Glomerular visceral epithelial cell (primary cell): ENCODE measurements at regions not wholly inside any gene's neighbourhood (a gene's known extent, or its start where the extent isn't known, plus 50 kb on each side); places are given as distances from the start of the nearest gene placed in this dataset.

Experiments
- DNase-seq: peaks from one replicate; pipeline ENCODE4 v3.0.0-alpha.2; 2016; ENCODE audit errors: extremely low spot score

DNA sequence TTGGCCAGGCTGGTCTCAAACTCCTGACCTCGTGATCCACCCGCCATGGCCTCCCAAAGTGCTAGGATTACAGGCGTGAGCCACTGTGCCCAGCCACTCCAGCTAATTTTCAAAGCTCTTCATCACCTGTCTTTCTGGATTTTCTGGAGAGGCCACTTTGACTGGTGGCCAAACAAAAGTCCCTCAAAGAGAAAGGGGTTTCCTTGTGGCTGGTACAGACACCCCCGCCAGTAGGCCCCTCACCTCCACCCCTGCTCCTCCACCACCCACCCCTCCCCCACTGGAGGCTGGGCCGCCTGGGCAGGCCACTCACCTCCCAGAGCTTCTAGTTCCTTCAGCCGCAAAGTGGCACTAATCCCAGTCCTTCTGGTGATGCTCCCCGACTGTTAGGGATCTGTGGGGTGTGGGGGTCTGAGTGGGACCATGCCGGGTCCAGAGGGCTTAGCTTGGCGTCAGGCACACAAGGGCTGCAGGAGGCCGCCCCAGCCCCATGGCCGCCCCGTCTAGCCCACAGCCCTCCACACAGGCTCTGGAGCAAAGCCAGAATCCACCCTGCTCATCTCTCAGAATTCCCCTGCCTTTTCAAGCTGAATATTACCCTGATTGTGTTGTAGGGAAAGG is 182.0 kb upstream of the IER5L start:
- DNase-seq, result no peak

DNA sequence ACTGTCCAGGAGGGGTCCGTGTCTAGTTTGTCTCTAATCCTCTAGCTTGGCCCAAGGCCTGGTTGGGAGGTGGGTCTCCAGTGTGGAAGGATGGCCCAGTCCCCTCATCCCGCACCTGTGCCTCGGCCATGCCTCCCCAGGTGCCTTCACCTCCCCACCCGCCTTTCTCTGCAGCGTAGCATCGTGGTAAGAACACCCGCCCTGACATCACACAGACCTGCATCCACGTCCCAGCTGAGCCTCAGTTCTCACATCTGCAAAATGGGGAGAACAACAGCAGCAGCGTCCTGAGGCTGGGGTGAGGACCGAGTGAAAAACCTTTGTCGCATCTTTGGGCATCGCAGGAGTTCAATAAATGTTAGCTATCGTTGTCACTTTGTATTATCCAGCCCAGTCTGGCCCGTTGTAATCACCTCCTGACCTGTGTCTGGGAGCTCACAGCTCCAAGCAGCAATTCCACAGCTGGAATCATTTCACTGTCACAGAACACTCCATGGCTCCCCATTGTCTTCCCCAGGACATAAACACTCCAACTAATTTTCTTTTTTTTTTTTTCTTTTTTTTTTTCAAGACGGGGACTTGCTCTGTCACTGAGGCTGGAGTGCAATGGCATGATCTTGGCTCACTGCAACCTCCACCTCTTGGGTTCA is 181.2 kb upstream of the IER5L start:
- no peak for DNase-seq

DNA sequence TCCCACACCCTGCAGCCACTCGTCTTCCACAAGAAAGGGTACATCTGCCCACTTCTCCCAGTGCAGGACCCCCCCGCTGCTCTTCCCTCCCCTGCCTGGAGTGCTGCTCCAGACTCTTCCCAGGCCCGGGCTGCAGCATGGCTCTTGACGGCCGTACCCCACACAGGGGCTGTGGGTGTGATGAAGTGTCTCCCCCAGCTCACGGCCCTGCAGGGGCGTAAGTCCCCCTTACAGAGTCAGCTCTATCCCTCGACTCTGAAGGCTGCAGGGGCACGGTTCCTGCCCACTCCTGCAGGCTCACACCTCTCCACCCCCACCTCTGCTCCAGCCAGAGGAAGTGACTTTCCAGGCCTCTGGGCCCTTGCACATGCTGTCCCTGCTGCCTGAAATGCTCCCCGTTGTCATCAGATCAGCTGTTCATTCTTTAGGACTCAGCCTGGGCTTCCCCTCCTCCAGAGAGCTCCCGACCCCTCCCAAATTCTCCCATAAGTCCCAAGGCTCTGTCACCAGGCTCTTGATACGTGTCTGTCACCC is 180.6 kb upstream of the IER5L start:
- DNase-seq, result no peak

DNA sequence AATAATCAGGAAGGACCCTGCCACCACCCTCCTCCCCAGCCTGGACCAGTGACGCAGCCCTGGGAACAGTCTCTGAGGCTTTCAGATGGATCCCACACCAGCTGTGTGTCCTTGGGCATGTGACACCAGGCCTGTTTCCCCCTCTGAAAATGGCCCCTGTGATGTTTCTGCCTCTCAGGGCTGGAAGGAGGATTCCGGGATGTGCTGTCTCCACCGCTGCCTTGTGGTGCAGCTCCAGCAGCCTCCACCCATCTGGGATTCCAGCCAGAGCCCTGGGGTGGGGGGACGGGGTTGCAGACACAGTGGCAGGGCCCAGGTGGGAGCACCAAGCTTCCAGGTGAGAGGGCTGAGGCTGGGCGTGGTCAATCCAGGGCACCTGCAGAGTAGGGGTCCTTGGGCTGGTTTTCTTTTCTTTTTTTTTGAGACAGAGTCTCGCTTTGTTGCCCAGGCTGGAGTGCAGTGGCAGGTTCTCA is 179.7 kb upstream of the IER5L start:
- no peak for DNase-seq

DNA sequence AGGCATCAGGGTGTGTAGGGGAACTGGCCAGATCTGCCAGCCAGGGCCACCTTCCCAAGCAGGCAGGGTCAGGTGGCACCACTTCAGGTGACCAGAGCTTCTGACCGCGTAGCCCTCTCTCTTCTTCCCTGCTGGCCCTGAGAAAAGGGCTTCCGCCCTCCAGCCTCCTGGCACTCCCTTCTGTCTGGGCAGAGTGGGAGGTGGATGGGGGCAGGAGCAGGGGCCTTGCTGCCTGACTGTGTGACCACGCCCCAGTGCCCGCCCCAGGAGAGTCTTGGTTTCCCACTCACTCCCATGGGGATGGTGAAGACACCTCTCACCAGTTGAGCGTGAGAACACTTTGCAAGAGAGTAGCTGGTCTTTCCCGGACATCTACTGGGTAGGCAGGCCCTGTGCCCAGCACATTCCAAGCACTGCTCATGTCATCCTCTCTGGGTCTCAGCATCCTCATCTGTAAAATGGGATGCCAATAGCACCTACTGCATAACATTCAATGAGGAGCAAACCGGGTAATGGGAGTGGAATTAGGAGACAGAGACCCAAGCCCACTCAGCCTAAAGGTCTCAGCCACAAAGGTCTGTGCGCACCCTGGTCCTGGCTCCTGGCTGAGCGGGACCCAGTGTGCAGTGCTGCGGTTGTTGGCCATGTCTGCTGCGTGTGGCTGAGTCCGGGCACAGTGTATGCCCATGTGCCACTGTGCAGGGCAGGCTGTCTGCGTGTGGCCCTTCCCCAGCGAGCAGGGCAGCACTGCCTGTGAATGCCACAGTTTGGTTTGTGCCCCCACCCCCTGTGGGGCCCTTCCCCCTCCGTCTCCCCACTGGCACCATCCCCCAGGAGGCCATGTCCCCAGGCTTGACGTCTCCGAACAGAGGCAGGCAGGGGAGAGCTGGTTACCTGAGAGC is 179.1 kb upstream of the IER5L start:
- no peak for DNase-seq

DNA sequence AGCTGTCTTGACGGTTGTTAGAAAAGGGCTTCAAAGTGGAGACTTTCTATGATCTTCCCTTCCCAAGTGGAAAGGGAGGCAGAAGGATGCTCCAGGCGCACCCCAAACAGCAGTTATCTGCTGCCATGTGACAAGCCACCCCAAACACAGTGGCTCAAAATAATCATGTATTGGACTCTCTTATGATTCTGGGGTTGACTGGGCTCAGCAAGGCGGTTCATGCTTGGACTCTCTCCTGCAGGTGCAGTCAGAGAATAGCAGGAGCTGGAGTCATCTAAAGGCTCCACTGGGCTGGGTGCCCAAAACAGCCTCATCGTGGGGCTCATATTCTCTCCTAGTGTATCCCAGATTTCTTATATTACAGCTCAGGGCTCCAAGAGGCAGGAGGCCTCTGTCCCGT is 177.6 kb upstream of the IER5L start:
- no peak for DNase-seq

DNA sequence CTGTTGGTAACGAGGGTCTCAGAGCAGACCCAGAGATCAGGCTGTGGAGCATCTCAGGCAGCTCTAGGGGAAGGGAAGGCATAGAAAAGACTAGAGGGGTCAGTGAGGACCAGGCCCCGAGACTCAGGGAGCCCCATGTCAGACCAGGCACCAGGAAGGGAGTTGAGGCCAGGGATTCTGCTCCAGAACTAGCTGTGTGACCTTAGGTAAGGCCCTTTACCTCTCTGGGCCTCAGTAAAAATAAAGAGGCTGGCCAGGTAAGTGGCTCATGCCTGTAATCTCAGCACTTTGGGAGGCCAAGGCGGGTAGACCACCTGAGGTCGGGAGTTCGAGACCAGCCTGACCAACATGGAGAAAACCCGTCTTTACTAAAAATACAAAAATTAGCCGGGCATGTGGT is 176.4 kb upstream of the IER5L start:
- no peak for DNase-seq

DNA sequence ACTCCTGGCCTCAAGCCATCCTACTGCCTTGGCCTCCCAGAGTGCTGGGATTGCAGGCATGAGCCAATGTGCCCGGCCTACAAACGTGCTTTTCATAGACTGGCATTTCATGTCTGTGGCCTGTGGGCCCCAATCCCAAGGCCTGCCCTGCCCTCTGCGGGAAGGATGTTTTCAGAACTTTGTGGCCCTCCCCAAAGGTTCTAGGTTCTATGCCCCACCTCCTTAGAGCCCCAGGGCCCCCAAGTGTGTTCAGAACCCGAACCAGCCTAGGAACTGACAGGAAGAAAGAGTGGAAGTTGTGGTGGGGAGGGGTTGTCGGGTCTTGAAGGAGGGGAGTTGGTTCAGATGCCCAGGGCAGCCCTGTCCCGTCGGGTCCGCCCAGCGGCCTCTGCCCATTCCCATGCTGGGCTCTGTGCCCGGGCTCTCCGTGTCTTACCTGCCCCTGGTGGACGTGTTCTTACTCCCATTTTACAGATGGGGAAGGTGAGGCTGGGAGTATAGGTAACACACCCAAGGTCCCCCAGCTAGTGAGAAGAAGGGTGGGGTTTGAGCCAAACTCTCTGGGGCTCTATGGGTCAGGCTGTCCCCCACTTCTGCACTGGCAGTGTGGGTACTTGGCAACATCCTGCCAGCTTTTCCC is 175.8 kb upstream of the IER5L start:
- no peak for DNase-seq

DNA sequence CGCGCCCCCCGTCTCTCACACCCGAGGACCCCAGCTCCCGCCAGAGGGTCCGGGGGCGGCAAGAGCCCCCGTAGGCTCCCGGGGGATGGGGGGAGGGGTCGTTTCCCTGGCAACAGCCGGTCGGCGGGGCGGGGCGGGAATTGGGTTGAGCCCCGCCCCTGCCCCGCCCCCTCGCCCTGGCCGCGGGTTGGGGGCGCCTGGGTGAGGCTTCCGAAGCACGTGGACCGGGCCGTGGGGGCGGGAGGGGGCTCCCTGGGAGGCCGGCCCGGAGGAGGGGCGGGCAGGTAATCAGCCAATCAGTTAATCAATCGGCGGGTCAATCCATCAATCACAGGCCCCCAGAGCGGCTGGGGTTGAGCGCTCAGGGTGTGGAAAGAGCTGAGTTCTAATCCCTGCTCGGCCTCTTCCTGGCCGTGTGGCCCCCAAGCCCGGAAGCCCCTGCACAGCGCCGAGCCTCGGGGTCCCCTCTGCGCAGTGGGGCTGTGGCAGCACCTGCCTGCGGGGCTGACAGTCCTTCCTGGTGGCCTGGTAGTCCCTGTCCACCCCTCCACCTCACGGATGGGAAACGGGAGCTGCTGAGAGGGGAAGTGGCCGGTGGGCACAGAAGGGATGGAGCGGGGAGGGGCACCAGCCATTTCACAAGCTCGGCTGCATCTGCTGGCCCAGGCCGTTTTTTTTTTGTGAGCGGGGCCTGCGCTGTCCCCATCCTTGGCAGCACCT is 174.2 kb upstream of the IER5L start:
- DNase-seq, result no peak

DNA sequence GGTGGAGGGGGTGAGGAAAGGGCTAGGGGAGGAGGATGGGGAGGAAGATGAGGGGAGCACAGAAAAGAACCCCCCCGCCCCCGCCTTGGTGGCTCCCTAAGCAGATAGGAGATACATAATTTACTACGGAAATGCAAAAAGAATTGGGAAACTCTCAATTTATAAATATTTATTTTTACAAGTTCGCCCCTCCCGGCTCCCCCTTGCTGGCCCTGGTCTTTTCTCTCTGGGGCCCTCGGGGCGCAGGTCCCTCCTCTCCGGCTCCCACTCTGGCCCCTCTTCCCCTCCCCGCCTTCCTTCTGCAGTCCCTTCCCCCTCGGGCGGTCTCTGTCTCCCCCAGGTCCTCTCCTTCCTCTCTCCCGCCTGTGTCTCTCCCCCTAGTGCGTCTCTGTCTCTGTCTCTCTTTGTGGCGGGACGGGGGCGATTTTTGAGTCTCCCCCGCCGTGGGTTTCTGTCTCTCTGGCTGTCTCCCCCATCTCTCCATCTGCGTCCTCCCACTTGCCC is 173.6 kb upstream of the IER5L start:
- no peak for DNase-seq

DNA sequence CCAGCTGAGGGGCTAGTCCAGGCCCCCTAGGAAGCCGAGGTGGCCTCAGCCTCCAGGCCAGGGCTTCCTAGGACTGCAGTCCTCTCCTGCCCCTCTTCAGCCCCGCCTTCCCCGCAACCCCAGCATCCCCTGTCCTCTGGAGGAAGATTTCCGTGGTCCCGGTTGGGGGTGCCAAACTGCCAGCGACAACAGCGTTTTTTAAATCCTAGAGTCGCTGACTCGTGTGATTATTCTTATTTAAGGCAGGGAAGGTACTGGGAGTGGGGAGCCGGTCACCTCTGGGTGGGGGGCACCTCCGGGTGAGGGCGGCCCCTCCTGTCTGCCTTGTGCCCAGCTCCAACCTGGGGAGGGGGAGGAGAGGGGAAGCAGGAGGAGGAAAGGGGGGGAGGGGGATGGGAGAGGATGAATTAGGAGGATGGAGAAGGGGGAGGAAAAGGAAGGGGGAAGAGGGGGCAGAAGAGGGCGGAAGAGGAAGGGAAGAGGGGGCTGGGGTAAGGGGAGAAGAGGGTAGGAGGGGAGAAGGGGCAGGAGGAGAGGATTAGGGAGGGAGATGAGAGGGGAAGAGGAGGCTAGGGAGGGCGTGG is 173.1 kb upstream of the IER5L start:
- DNase-seq, result no peak

DNA sequence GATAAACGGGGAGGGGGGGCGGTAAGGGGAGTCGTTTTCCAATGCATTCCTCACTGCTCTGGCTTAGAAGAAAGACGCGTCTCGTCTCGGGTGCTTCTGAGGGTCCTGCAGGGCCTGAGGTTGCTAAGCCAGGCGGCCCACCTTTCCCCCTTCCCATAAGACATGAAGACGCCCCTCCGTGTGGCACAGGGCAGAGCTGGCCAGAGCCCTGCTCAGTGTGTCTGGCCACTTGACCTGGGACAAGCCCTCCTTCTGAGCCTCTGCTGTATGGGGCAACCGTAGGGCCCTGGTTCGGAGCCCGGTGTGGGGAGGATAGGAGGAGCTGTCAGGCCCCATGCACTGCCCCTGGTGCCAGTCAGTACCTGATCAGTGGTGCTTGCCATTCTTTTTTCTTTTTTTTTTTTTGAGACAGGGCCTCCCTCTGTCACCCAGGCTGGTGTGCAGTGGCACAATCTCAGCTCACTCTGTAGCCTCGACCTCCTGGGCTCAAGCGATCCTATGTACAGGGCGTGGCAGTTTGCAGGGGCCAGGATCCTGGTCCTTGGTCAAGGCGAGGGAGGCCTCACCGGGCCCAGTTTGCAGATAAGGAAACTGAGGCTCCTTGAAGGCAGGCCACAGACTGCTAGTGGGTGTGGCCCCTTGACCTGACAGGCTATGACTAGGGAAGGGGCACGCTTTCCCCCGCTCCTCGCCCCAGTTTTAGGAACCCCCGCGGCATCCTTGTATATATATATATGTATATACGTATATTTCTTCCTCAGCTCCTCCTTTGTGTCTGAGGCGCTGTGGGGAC is 172.3 kb upstream of the IER5L start:
- no peak for DNase-seq

DNA sequence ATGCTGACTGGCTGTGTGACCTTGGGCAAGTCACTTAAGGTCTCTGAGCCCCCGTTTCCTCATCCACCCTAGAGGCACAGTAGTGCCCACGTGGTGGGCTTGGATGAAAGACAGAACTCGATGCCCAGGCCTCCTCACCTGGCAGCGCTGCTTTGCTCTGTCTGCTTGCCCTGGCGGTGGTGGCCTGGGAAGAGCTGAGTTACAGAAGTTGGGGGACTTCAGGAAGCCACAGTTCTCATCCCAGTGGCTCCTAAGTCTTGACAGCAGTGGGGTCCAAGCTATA is 171.5 kb upstream of the IER5L start:
- no peak for DNase-seq

DNA sequence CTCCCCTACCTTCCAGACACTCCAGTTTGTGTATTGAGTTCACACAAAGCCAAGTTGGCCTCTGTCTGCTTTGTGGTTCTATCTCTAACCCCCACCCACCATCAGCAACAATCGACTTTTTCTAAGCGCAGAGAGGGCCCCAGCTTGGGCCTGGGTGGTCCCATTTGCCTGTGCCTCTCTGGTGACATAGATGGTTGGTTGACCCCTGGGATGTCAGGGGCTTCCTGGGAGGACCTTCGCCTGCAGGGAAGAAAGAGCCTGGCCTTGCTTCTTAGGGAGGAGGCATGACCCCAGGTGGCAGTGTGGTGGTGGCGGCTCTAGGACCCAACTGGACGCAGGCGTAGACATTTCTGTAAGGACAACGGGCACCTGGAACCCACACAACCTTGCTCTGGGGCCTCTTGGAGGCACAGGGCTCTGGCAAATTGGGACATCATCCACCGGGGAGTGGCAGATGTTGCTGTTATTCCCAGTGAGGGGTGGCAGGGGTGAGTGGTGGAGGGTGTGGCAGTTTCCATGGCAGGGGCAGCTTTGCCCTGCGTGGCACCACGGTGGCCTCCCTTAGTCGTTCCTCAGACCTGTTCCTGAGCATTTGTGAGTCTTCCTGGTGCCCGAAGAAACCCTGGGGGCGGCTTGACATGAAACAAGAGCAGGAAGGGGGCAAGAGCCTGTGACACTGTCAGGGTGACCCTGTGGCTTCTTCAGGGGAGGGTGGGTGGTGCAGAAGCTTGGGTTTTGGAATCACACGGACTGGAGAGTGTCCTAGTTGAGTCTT is 171.0 kb upstream of the IER5L start:
- DNase-seq, result no peak

DNA sequence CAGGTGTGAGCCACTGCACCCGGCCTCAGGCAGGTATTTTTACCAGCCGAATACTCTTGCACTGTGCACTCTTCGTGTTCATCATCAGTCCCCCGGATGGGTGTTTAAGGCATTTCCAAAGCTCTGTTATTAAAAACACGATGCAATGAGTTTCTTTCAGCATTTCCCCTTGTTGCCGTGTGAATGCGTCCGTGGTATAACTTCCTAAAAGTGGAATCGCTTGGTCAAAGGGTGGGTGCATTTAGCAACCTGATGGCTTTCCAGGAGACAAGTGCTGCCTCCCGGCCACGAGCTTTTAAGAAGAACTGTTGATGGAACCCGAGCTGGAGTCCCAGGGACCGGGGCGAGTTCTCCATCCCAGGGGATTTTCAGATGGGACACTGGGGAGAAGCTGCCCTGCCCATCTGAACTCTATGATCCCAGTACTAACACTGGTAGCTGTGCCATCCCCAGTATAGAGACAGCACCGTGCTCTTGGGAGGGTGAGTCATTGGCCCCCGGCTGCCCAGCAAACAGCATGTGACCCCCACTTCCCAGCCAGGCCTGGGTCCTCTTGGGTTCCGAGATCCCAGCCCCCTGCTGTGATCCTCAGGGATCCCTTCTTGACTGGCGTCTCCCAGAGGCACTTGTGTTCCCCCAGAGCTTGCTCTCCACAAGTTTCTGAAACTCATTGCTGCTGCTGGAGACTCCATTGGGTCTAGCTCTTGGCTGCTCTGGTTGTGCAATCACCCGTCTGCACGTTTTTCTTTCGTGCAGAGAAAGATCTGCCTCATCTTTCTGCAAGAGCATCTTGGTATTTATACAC is 169.5 kb upstream of the IER5L start:
- no peak for DNase-seq

DNA sequence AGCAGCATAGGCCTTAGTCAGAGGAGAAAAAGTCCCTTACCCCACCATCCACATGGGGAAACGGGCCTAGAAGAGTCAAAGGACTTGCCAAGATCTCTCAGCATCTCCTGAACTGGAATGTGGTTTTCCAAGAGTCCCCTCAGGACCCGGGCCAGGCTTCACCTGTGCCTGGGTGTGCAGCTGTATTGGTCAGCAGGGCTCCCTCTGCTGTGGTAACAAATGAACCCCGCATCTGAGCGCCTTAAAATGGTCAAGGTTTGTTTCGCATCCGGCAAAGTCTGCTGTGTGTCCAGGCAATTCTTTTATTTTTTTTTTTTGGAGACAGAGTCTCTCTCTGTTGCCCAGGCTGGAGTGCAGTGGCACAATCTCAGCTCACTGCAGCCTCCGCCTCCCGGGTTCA is 168.0 kb upstream of the IER5L start:
- DNase-seq, result no peak

DNA sequence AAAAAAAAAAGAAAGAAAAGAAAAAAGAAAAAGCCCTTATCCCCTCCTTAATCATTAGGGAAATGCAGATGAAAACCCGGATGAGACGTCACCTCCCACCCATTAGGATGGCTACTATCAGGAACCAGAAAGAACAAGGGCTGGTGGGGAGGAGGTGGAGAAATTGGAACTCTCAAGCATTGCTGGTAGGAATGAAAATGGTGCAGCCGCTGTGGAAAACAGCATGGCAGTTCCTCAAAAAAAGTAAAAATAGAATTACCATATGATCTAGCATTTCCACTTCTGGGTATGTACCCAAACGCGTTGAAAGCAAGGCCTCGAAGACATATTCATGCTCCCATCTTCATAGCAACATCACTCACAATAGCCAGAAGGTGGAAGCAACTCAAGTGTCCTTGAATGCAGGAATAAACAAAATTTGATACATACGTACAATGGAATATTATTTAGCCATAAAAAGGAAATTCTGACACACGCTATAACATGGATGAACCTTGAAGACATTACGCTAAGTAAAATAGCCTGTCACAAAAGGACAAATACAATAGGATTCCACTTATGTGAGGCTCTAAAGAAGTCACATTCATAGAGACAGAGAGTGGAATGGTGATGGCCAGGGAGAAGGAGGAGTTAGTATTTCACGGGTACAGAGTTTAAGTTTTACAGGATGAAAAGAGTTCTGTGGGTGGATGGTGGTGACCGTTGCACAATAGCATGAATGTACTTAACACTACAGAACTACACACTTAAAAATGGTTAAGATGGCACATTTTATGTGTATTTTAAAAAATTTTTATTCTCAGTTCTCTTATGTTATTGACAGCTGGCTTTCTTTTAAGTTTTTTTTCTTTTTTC is 166.8 kb upstream of the IER5L start:
- no peak for DNase-seq
